WI38 (cell line): ENCODE measurements at regions not wholly inside any gene's neighbourhood (a gene's known extent, or its start where the extent isn't known, plus 50 kb on each side); places are given as distances from the start of the nearest gene placed in this dataset.
"Not testable (repeated sequence)": the region's sequence is repeated elsewhere in the genome, so short reads cannot be mapped to it uniquely, and the experiment has no call there.

Source experiments
- H3K4me3 ChIP-seq: 2 replicates; pipeline ENCODE4 v1.5.1; 2011; ENCODE audit warnings: low read depth, mild to moderate bottlenecking, control low read depth, low read length
- CTCF ChIP-seq: IDR thresholded peaks from 2 replicates; pipeline ENCODE4 v1.5.1; 2012; ENCODE audit warnings: low read depth, mild to moderate bottlenecking, control low read depth, low read length

- H3K4me3 ChIP-seq: no peak overlapping the region
- no peak for TF ChIP-seq CTCF
Observed at GRCh38 chr6:66499851-66500250, 792.8 kb upstream of the EYS start.

- H3K4me3 ChIP-seq: no peak overlapping the region
- TF ChIP-seq CTCF: no peak
Observed at GRCh38 chr6:66496659-66497058, 789.6 kb upstream of the EYS start.

- not testable (repeated sequence) for H3K4me3 ChIP-seq
Observed at GRCh38 chr6:66494643-66495042, 787.6 kb upstream of the EYS start.

- TF ChIP-seq CTCF: no peak
- H3K4me3 ChIP-seq: no peak overlapping the region
Observed at GRCh38 chr6:66489269-66489987, 782.4 kb upstream of the EYS start.

- no peak for TF ChIP-seq CTCF
- H3K4me3 ChIP-seq: no peak overlapping the region
Observed at GRCh38 chr6:66481216-66481615, 774.2 kb upstream of the EYS start.

- no peak for TF ChIP-seq CTCF
- H3K4me3 ChIP-seq: no peak overlapping the region
Observed at GRCh38 chr6:66478705-66479104, 771.7 kb upstream of the EYS start.

- H3K4me3 ChIP-seq: no peak overlapping the region
- no peak for TF ChIP-seq CTCF
Observed at GRCh38 chr6:66435321-66435720, 728.3 kb upstream of the EYS start.

- H3K4me3 ChIP-seq: no peak overlapping the region
- no peak for TF ChIP-seq CTCF
Observed at GRCh38 chr6:66429210-66429609, 722.2 kb upstream of the EYS start.
